CD14-positive monocyte (primary cell): ENCODE measurements at regions not wholly inside any gene's neighbourhood (a gene's known extent, or its start where the extent isn't known, plus 50 kb on each side); places are given as distances from the start of the nearest gene placed in this dataset.
"Not testable (repeated sequence)": the region's sequence is repeated elsewhere in the genome, so short reads cannot be mapped to it uniquely, and the experiment has no call there.

Experiments used
- DNase-seq, 3 donors: peaks; one replicate each; pipeline ENCODE4 v3.0.0-alpha.2; 2011 to 2022
- H2AFZ ChIP-seq: 2 replicates; pipeline ENCODE4 v1.6.0; 2012; ENCODE audit warnings: mild to moderate bottlenecking, low read depth, low read length, inconsistent platforms; ENCODE audit not compliant: insufficient read depth, poor library complexity, severe bottlenecking
- H3K27ac ChIP-seq, 2 donors: 1 replicate in 1 of 2; 2 replicates in 1 of 2; pipeline ENCODE4 v1.5.1; 2012 to 2013; ENCODE audit warnings: low read length in 2 of 2, control low read depth in 1 of 2, inconsistent platforms in 1 of 2, low read depth in 1 of 2, mild to moderate bottlenecking in 1 of 2
- H3K27me3 ChIP-seq, 2 donors: one replicate each; pipeline versions ENCODE4 v1.6.0 to v1.6.1; 2011 to 2013; ENCODE audit warnings: low read length in 2 of 2; ENCODE audit not compliant: control insufficient read depth in 2 of 2, insufficient read depth in 2 of 2
- H3K36me3 ChIP-seq, 2 donors: replicated peaks in 1 of 2; 1 replicate in 1 of 2; 2 replicates in 1 of 2; pipeline versions ENCODE4 v1.5.1 to v1.6.1; 2012 to 2013; ENCODE audit warnings: low read length in 2 of 2, control low read depth in 1 of 2, inconsistent platforms in 1 of 2, mild to moderate bottlenecking in 1 of 2; ENCODE audit not compliant: insufficient read depth in 2 of 2, control insufficient read depth in 1 of 2
- H3K4me1 ChIP-seq, 2 donors: 1 replicate in 1 of 2; 2 replicates in 1 of 2; pipeline versions ENCODE4 v1.5.1 to v1.6.1; 2012 to 2013; ENCODE audit warnings: low read length in 2 of 2, control low read depth in 1 of 2, inconsistent platforms in 1 of 2, mild to moderate bottlenecking in 1 of 2, moderate library complexity in 1 of 2; ENCODE audit not compliant: insufficient read depth in 2 of 2, control insufficient read depth in 1 of 2
- H3K4me2 ChIP-seq: replicated peaks from 2 replicates; pipeline ENCODE3; 2012; ENCODE audit warnings: low read length, moderate library complexity, mild to moderate bottlenecking; ENCODE audit not compliant: poor library complexity, severe bottlenecking; ENCODE audit errors: extremely low read depth
- H3K4me3 ChIP-seq, 3 experiments: fragments of 200-600 bp in 1 of 3; sonication (generic) in 1 of 3; replicated peaks in 1 of 3; 1 replicate in 2 of 3; 2 replicates in 1 of 3; pipeline ENCODE4 v1.5.1; 2011 to 2013; ENCODE audit warnings: low read length in 3 of 3, mild to moderate bottlenecking in 3 of 3, control low read depth in 2 of 3, low read depth in 2 of 3, inconsistent platforms in 1 of 3, moderate library complexity in 1 of 3
- H3K79me2 ChIP-seq: 2 replicates; pipeline ENCODE4 v1.6.0; 2012; ENCODE audit warnings: mild to moderate bottlenecking, control low read depth, inconsistent platforms, low read length, moderate library complexity; ENCODE audit not compliant: insufficient read depth
- H3K9ac ChIP-seq: 2 replicates; pipeline ENCODE4 v1.6.0; 2017; ENCODE audit warnings: low read length, mild to moderate bottlenecking; ENCODE audit not compliant: insufficient read depth, poor library complexity, severe bottlenecking
- H3K9me3 ChIP-seq, 2 donors: replicated peaks in 1 of 2; 1 replicate in 1 of 2; 2 replicates in 1 of 2; pipeline versions ENCODE4 v1.5.1 to v1.6.1; 2012 to 2013; ENCODE audit warnings: low read length in 2 of 2, control low read depth in 1 of 2; ENCODE audit not compliant: control insufficient read depth in 1 of 2, insufficient read depth in 1 of 2
- H4K20me1 ChIP-seq: 2 replicates; pipeline ENCODE4 v1.6.0; 2012; ENCODE audit warnings: mild to moderate bottlenecking, low read length, control low read depth, moderate library complexity; ENCODE audit not compliant: insufficient read depth
- H3K27ac Mint-ChIP-seq, 7 donors: one replicate each; pipeline ENCODE4 v1.8.0; 2020; ENCODE audit warnings: mild to moderate bottlenecking in 7 of 7, mixed read lengths in 7 of 7, moderate library complexity in 6 of 7, inconsistent platforms in 2 of 7
- H3K27me3 Mint-ChIP-seq, 3 donors: one replicate each; pipeline ENCODE4 v1.8.0; 2021 to 2022; ENCODE audit warnings: low read depth in 3 of 3, mild to moderate bottlenecking in 3 of 3, mixed read lengths in 3 of 3, moderate library complexity in 3 of 3, inconsistent platforms in 1 of 3
- H3K36me3 Mint-ChIP-seq, 2 donors: one replicate each; pipeline ENCODE4 v1.8.0; 2020; ENCODE audit warnings: mixed read lengths in 2 of 2, inconsistent platforms in 1 of 2, mild to moderate bottlenecking in 1 of 2
- H3K4me1 Mint-ChIP-seq: one replicate; pipeline ENCODE4 v1.8.0; 2020; ENCODE audit warnings: mild to moderate bottlenecking, mixed read lengths
- H3K4me3 Mint-ChIP-seq, 2 donors: one replicate each; pipeline ENCODE4 v1.8.0; 2020; ENCODE audit warnings: mild to moderate bottlenecking in 2 of 2, mixed read lengths in 2 of 2, moderate library complexity in 1 of 2
- H3K9me3 Mint-ChIP-seq, 7 donors: one replicate each; pipeline ENCODE4 v1.8.0; 2020 to 2022; ENCODE audit warnings: mixed read lengths in 7 of 7, mild to moderate bottlenecking in 6 of 7, moderate library complexity in 6 of 7, inconsistent platforms in 2 of 7
- CTCF ChIP-seq: fragments of 200-600 bp; IDR thresholded peaks from one replicate; pipeline ENCODE4 v1.8.0; 2022; ENCODE audit warnings: antibody characterized with exemption, mild to moderate bottlenecking
- WGBS: methylation state at CpG from one replicate; pipeline ENCODE4 v1.1.5; 2013; ENCODE audit warnings: missing lambda C conversion rate; ENCODE audit not compliant: insufficient coverage; 5-methylcytosine and 5-hydroxymethylcytosine counted together
- intact Hi-C, 2 donors: fragments of 100-400 bp; cut with micrococcal nuclease; formaldehyde crosslinking; loops; one replicate each; pipeline versions ENCODE4 v1.15.0 to v1.15.1; 2023

GRCh38 chr5:54379590-54379989, 69.2 kb upstream of the ARL15 start:
- Histone ChIP-seq H3K4me2 (no peak overlapping the region), H4K20me1 (no peaks in the 10 kb centered on the region), H3K79me2 (no peaks in the 10 kb centered on the region), H3K27me3 (no peaks in the 10 kb centered on the region), H3K9ac (no peak overlapping the region), H3K36me3 (no peaks in the 10 kb centered on the region), H3K9me3 (peaks cover 0 to 2% of the 10 kb centered on the region in 2 donors), H2AFZ (no peak overlapping the region), H3K4me3 (no peak overlapping the region), H3K27ac (no peak overlapping the region), H3K4me1 (peaks cover 19 to 20% of the 10 kb centered on the region in 2 donors)
- no peak for DNase-seq
- Mint-ChIP-seq H3K4me1 (peaks cover 20% of the 10 kb centered on the region), H3K9me3 (peaks cover 2 to 12% (median 9%) of the 10 kb centered on the region in 7 donors), H3K27ac (no peak overlapping the region), H3K27me3 (peaks cover 1 to 7% (median 1%) of the 10 kb centered on the region in 3 donors), H3K4me3 (no peak overlapping the region), H3K36me3 (no peaks in the 10 kb centered on the region)
- no peak for TF ChIP-seq CTCF
- intact Hi-C loops = no loop called here
- no CpG with 5 or more reads among the region's 2 CpGs for WGBS

GRCh38 chr5:54378707-54379106, 68.3 kb upstream of the ARL15 start:
- TF ChIP-seq CTCF = no peak
- H3K4me2 ChIP-seq = no peak overlapping the region
- H3K36me3 Mint-ChIP-seq = no peaks in the 10 kb centered on the region
- peaks cover 0 to 2% of the 10 kb centered on the region in 2 donors for H3K9me3 ChIP-seq
- DNase-seq = no peak
- peaks cover 1 to 7% (median 1%) of the 10 kb centered on the region in 3 donors for H3K27me3 Mint-ChIP-seq
- H3K27ac Mint-ChIP-seq = no peak overlapping the region
- no peak overlapping the region for H3K9ac ChIP-seq
- no peak overlapping the region for H3K27ac ChIP-seq
- H3K9me3 Mint-ChIP-seq = peaks cover 2 to 16% (median 9%) of the 10 kb centered on the region in 7 donors
- peaks cover 10 to 11% of the 10 kb centered on the region in 2 donors for H3K4me1 ChIP-seq
- H3K36me3 ChIP-seq = no peaks in the 10 kb centered on the region
- H3K27me3 ChIP-seq = no peaks in the 10 kb centered on the region
- 98% methylated on average over 10 of the region's 10 CpGs for WGBS
- peaks cover 11% of the 10 kb centered on the region for H3K4me1 Mint-ChIP-seq
- H2AFZ ChIP-seq = no peak overlapping the region
- no peaks in the 10 kb centered on the region for H3K79me2 ChIP-seq
- no peak overlapping the region for H3K4me3 Mint-ChIP-seq
- H3K4me3 ChIP-seq = no peak overlapping the region
- no peaks in the 10 kb centered on the region for H4K20me1 ChIP-seq
- intact Hi-C loops = no loop called here

GRCh38 chr5:54377339-54377738, 67.0 kb upstream of the ARL15 start:
- H3K27ac ChIP-seq, H3K4me2 ChIP-seq, H3K27me3 ChIP-seq, H3K9ac ChIP-seq, H3K27ac Mint-ChIP-seq, DNase-seq, H4K20me1 ChIP-seq, H3K4me1 ChIP-seq, intact Hi-C loops, H3K36me3 Mint-ChIP-seq, H3K9me3 ChIP-seq, H3K4me3 ChIP-seq, H3K27me3 Mint-ChIP-seq, H3K79me2 ChIP-seq, H2AFZ ChIP-seq, H3K4me1 Mint-ChIP-seq, H3K36me3 ChIP-seq, H3K4me3 Mint-ChIP-seq: not testable (repeated sequence)
- no CpG with 5 or more reads among the region's 1 CpG for WGBS
- H3K9me3 Mint-ChIP-seq = peaks cover 2 to 16% (median 13%) of the 10 kb centered on the region in 7 donors
